Anterior cingulate cortex (tissue), 58 donors: ENCODE measurements at regions not wholly inside any gene's neighbourhood (a gene's known extent, or its start where the extent isn't known, plus 50 kb on each side); places are given as distances from the start of the nearest gene placed in this dataset.

Experiments used
- DNase-seq, 58 donors: peaks; one replicate each; lab custom pipeline; 2025; lab: John Stamatoyannopoulos, UW

DNA sequence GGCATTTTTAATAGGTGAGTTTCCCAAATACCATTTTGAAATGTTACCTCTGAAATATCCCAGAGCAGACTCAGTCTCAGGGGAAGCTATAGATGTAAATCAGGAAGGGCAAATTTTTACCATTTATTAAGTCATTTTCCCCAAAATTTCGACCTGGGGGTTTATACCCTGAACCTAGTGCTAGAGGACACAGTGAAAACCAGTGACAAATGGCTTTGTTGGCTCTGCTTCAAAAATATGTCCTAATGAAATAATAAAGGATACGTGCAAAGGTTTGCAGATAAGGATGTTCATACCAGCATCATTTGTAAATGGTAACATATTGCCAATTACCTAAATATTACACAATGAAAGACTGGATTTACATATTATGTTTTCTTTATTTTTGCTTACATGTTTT lies 546.7 kb upstream of the ADAMTS9 start:
- DNase-seq = no peak

DNA sequence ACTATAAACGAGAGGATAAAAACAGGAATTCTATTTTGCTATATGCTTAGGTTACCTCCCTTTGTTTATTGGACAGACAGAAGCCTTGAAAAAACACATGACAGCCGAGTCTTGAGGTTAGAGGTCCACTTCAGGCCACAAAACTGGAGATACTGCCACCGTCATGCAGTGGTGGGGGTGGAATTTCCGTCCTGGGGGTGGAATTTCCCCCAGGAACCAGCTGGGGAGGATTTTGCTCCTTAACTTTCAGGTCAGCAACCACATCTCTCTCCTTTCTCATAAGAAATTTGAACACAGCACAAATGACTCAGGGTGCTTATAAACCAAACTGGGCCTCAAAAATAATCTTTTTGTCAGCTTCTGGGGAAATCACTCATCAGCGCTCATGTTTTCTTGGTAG lies 545.8 kb upstream of the ADAMTS9 start:
- DNase-seq = no peak

DNA sequence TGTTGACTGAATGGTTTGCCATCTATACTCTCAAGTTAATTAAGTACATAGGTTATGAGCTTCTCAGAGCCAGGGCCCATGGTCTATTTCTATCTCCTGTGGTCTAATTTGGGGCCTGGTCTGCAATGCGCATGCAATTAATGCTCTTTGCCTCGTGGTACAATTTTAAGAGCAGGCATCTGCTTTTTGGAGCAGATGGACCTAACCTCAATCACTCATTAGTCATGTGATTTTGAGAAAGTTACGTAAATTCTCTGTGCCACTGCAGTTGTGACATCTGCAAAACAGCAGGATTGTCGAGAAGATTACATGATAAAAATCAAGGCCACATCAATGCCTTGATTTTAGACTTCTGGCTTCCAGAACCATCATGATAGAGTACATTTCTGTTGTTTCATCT lies 543.7 kb upstream of the ADAMTS9 start:
- DNase-seq = no peak

DNA sequence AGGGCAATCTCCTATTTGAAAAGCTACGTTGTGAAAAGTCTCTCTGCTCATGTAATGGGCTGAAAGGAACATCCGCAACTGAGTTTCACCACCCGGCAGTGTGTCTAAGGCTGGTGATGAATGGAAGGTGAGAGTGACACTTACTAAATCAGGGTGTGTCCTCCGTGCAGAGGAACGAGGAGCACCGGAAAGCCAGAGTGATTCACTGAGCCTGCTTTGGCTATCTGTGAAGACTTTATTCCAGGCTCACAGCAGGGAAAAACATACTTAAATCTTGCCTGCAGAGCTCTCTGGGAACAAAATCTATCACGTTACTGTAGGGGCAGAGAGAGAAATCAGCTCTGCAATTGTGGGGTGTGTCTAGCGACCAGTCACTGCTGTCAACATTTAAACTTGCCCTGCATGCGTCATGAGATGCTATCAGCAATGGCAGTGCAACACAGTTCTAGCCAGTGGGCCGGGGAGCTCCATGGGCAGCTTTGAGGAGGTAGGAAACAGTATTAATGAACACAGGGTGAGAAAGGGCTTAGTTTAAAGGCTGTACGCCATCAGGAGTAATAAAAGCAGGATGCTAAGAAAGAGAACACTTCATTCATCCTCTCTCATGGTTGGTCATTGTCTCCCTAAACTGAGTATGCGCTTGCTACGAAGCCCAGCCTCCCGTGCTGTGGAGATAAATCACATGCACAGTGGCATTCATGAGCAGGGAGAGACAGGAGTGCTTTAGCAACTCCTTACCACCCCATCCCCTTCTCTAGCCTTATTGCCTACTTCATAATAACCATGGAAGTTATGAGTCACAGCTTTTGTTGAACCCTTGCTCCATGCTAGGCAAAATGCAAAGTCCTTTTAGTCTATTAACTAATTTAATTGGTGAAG lies 542.7 kb upstream of the ADAMTS9 start:
- DNase-seq = no peak

DNA sequence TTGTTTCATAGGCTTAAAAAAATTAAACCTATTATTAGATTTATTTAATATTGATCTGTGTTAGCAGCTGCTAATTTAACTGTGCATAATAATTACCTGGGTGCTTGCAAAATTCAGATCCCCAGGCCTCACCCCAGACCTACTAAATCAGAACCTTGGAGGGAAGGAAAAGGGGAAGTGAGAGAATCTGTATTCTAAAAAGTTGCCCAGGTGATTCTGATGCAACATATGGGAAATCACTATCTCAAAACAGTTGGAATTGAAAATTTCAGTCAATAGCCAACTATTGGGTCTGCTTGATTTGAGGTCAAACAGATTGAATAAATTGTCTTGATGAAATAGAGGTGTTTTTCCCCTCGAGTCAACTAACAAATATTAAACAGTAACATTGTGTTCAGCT lies 538.5 kb upstream of the ADAMTS9 start:
- DNase-seq = no peak

DNA sequence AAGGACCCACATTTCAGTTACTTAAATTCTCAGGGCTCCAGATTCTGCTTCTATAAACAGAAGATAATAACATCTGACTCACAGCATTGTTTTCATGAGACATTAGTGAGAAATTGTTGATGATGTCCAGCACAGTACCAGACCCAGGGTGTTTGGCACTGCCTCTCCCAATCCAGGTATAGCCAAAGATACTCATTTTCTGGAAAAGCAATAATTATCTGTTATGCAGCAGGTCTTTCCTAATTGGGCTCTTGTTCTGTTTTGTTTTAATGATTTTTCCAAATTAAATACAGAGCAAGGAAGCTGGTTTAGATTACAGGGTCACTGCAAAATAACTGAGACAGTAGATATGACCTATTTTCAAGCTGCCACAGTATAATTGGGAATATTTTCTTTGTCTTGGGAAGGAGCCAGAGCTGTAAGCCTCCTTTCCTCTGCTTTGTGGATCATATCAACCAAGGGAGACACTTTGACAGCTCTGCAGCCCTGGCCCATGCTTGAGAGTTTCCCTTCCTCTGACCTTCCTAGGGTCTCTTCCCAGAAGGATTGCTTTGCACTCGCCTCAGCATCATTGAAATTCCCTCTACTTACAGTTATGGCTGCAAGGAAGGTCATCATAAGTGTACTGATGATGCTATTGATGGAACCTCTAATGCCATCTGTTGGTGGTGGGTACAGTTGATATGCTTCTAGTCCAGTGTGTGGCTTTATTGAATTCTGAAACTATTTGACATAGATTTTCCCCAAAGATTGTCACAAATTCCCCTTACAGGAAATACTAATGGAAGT lies 522.4 kb upstream of the ADAMTS9 start:
- no peak for DNase-seq

DNA sequence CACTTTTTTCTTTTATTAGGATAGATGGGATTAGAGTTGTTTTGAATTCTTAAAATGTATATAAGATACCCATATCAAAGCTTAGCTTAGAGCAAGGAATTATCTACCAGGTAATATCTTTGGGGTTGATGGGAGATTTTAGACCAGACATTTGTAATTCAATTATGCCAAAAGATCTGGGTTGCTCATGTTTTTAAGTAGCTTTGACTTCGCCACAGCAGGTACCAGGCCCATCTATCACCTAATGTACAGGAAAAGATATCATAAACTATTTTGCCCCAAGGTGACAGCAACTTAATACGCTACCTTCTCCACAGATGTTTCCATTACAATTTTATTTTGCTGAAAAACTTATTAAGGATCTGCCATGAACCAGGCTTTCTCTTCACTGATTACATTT lies 514.6 kb upstream of the ADAMTS9 start:
- no peak for DNase-seq

DNA sequence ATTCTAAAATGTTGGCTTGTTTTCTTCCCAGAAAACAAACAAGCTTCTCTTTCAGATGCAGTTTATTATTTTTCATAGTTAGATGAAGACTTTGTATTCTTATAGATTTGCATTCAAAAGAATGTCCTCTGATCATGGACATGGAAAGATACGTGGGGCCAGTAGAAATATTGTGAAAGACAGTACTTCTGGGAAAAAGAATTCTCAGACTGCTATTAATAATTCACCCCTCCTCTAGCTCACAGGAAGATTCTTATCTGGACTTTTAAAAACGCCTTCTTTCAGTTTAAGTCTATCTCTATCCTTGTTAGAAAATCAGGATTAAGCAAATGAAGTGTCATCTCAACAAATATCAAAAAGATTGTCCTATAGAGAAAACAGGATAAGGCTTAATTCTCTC lies 514.1 kb upstream of the ADAMTS9 start:
- no peak for DNase-seq

DNA sequence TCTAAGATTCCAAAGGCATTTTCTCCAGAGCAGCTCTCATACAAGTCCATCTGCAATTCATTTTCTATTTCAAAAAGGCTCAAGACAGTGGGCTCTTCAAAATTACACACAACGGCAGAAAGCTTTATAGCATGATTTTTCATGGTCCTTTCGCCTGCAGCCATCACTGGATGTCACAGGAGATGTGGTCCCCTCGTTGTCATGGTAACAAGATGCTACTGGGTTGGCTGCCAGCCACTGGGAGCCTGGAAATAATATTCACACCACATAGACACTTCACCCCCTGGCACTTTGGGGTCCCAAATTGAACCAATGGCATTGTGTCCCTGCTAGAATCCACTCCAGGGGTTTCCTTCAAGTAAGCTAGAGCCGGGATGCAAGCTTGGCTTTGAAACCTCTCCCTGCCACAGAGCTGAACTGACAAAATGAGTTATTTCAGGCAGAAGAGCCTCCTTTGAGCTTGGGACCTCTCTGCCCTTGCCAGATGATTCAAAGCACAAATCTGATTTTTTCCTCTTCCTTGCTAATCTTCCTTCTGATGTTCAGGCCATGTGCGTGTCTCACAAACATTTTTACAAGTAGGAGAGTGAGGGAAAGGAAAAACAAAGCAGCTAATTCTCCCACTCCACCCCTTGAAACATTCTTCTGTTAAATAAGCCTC lies 512.6 kb upstream of the ADAMTS9 start:
- no peak for DNase-seq

DNA sequence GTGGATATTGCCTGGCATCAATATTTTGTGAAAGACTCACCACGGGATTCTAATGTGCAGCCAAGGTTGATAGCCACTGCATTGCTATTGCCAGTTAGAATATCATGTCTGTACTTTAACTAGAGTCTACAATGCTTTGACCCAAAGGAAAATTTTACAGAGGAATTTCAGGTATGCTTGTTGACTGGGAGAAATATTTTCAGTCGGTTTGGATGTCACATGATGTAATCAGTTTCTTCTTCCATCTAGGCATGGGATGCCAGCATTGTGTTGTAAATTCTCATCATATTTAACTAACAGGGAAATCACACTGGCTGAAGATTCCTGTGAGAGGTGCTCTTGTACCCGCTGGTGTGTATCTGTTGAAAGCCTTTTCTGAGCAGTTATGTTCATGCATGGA lies 508.9 kb upstream of the ADAMTS9 start:
- no peak for DNase-seq

DNA sequence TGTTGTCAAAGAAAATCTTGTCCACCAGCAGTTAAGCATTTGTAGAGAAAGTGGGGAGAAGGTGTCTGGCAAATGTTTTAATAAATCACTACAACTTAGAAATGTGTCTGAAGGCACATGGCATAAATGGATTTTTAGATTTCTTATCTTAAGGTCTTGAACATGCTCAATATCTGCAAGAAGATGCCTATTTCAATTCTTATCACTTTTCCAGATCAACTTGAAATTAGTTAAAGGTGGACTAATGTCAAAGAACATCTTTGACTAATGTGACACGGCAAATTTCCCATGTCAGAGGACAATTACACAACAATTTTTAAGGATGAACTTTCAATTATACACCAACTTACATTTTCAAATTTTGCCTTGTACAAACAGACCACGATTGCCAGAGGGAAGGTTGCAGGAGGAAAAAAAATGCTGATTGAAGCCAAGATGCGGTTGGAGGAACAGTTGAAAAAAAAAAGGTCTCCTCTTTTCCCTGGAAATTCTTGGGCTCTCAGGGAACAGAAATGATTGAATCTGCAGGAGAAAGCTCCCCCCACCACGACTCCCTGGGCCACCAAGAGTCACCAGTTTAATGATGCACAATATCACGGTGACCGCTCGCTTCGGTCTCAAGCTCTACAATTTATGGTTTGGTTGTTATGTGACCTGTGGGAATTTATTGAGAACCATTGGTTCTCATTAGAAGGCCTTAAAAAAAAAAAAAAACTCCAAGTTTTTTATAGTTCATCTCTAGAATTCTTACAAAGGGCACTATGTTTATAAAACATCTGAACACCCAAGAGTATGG lies 507.6 kb upstream of the ADAMTS9 start:
- no peak for DNase-seq

DNA sequence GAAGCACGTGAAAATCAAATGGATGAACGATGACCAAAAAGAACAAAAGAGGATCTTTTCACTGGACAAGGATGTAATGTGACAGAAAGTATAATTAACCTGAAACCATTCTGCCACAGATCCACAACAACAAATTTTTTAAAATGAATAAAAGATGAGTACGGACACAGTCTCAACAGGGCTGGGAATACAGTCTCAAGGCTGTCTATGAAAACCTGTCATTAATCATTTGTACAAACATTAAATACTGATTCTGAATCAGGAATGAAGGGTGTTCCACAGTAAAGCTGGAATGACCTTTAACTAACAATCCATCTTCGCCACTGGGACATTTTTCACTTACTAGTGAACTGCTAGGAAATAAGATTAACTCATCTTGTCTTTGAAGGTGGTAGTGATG lies 506.9 kb upstream of the ADAMTS9 start:
- DNase-seq = no peak

DNA sequence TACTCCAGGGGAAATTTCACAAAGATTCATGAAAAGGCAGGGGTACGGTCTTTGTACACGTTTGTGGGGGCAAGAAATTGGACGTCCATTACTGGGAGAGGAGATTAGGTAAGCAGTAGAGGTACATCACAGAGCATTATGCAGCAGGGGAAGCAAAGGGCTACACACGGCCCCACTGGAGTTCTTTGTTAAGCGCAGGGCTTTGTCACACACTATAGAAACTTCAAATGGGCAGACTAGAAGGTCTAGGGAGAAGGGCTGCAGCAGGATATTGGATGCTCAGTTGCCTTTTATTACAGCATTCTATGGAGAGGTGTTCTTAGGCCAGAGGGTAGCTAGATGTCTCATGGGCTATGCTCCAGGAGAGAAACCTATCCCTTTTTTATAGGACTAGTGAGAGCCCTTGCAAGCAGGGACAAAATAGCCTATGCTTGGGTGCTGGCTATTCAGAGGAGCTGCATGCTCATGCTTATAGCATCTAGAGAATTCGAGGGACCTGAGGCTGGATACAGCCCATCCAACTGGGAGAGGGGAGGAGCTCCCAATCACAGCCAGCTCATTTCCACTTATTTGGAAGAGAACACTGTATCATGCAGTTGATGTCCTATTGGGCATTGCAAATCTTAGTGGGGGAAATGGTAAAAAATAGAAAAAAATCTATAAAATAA lies 506.4 kb upstream of the ADAMTS9 start:
- no peak for DNase-seq

DNA sequence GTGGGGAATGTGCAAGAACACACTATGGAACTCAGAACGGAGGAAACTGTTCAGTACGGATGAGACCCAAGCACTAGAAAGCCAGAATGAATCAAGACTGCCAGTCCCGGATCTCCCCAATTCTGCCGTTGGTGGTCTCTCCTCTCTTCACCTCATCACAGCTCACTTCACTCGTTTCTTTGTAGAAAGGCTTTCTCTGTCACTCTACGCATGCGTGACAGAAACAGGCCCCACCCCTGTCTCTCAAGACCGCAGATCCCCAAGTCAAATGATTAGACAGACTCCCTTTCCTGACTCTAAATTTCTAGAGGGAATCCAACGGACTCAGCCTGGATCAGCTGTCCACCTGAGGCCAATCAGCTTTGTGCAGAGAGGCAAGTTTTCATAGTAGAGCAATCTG lies 505.7 kb upstream of the ADAMTS9 start:
- DNase-seq = no peak

DNA sequence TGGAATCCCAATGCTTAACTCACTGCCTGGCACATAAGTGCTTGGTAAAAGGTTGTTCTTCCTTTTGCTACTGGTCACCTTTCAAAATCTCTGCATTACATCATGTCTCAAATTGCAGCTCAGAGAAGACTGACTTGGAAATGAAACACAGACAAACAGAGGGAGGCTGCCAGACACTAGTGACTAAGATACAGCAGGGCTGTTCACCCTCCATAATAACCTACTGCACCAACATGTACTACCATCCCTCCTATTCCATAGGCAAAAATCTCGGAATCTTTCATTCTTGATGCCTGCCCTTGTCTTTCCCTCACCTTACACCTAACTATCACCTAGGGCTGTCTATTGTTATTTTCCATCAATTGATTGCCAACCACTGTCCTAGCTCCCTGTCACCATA lies 502.3 kb upstream of the ADAMTS9 start:
- no peak for DNase-seq

DNA sequence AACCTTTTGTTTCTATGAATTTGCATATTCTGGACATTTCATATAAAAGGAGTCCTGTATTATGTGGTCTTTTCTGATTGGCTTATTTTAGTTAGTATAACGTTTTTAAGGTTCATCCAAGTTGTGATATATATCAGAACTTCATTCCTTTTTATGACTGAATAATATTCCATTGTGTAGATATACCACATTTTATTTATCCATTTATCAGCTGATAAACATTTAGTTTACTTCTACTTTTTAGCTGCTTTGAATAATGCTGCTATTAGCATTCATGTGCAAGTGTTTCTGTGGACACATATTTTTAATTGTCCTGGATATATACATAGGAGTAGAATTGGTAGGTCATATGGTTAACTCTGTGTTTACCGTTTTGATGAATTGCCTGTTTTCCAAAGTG lies 498.5 kb upstream of the ADAMTS9 start:
- no peak for DNase-seq

DNA sequence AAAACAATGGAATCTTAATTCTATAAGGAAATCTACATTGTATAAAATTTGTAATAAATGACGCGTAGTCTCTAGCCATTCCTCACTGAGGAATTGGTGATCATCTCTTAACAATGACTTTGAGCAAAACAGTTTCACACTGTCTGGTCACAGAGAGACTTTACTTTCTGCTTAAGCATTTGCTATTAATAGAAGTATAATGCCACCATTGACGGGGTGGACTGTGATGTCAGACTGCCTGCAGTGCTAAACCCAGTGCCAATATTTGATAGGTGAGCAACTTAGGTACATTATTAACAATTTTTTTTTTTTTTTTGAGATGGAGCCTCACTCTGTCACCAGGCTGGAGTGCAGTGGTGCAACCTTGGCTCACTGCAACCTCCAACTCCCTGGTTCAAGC lies 494.9 kb upstream of the ADAMTS9 start:
- no peak for DNase-seq

DNA sequence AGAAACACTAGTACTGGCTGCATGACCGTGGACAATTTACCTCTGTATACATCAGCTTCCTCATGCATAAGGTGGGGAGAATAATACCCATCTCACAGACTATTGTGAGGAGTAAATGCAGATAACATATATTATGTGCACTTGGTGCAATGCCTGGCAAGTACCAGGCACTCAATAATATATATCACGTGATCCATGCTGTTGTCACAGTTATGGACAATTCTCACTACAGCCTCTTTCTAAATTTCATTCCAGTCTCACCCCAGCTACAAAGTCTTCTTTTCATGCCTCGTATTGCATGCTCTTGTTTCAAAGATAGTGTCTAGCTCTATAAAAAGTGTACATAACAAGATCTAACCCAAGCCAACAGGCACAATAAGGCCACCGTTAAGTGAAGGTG lies 494.3 kb upstream of the ADAMTS9 start:
- no peak for DNase-seq

DNA sequence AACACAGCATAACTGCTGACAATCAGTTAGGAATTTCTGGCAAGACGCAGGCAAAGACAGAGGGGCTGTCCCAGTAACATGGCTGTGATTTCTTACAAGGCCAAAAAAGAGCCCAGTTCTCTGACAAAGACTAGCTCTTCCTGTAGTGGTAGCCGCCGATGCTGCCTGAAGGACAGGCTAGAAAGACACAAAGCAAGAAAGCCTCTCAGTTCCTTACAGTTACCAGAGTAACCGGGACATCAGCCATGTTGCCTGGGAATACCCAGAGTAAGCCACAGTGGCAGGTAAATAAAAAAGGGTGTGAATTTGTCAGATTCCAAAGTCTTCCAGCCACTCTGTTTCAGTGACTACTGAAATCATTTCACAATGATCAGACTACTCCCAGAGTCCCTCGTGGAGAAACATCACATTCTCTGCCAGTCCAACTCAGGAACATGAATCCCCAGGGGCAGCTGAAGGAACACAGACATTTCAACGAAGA lies 493.6 kb upstream of the ADAMTS9 start:
- DNase-seq = peak in 2 of 58 donors; percentile 2 to 17

DNA sequence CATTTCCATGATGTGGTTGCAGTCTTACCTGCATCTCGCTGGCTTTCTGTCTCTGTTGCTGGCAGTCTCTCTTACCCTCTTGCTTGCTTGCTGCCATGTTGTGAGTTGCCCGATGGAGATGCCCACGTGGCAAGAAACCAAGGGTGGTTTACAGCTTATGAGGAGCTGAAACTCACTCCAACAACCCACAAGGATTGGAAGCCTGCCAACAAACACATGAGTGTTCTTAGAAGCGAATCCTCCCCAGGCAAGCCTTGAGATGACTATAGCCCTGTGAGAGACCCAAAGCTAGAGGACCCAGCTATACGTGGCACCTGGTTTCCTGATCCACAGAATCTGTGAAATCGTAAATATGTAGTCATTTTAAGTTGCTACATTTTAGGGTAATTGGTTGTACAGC lies 490.9 kb upstream of the ADAMTS9 start:
- DNase-seq = no peak
